WTC11 (cell line): ENCODE measurements at regions not wholly inside any gene's neighbourhood (a gene's known extent, or its start where the extent isn't known, plus 50 kb on each side); places are given as distances from the start of the nearest gene placed in this dataset.

Experiments
- ATAC-seq: fragments of 200-7000 bp; cut with Tn5 transposase; 2 replicates; pipeline ENCODE4 v1.10.0; 2021; ENCODE audit warnings: mild to moderate bottlenecking, moderate library complexity
- CTCF ChIA-PET: fragments of 300-600 bp; sonication (Branson Sonifier 250); formaldehyde crosslinking; loops from one replicate; lab custom pipeline; 2021; ENCODE audit warnings: antibody characterized with exemption; lab: Charles Lee
- POLR2A ChIA-PET: fragments of 350-600 bp; sonication (Branson Sonifier 250); formaldehyde crosslinking; loops from one replicate; lab custom pipeline; 2021; ENCODE audit warnings: antibody characterized with exemption; lab: Charles Lee
- DNase-seq: peaks from one replicate; pipeline ENCODE4 v3.0.0; 2021; ENCODE audit warnings: low spot score
- H3K27ac Mint-ChIP-seq: 2 replicates; pipeline ENCODE4 v1.8.0; 2021; ENCODE audit warnings: mixed read lengths
- H3K27me3 Mint-ChIP-seq: 2 replicates; pipeline ENCODE4 v1.8.0; 2021; ENCODE audit warnings: low read depth, mild to moderate bottlenecking, moderate library complexity, mixed read lengths
- H3K36me3 Mint-ChIP-seq: 2 replicates; pipeline ENCODE4 v1.8.0; 2021; ENCODE audit warnings: mixed read lengths
- H3K4me1 Mint-ChIP-seq: 2 replicates; pipeline ENCODE4 v1.8.0; 2022; ENCODE audit warnings: mixed read lengths
- H3K4me3 Mint-ChIP-seq: 2 replicates; pipeline ENCODE4 v1.8.0; 2021; ENCODE audit warnings: mild to moderate bottlenecking, moderate library complexity, mixed read lengths
- H3K9me3 Mint-ChIP-seq: 2 replicates; pipeline ENCODE4 v1.8.0; 2021; ENCODE audit warnings: mixed read lengths
- AFF4 ChIP-seq: sonication (generic); formaldehyde crosslinking; IDR thresholded peaks from 2 replicates; pipeline ENCODE4 v1.8.1; 2023; ENCODE audit warnings: mild to moderate bottlenecking, missing genetic modification reagents, borderline replicate concordance
- ARID4B ChIP-seq: sonication (generic); formaldehyde crosslinking; IDR thresholded peaks from 2 replicates; pipeline ENCODE4 v1.8.0; 2023; ENCODE audit warnings: missing genetic modification reagents, mild to moderate bottlenecking, borderline replicate concordance
- ATF2 ChIP-seq: sonication (generic); formaldehyde crosslinking; IDR thresholded peaks from 2 replicates; pipeline ENCODE4 v1.8.1; 2022; ENCODE audit warnings: low read depth, missing genetic modification reagents, borderline replicate concordance
- CBFB ChIP-seq: sonication (generic); formaldehyde crosslinking; IDR thresholded peaks from 2 replicates; pipeline ENCODE4 v1.8.1; 2022; ENCODE audit warnings: mild to moderate bottlenecking, low read depth, missing genetic modification reagents
- CTCF ChIP-seq: fragments of 200-600 bp; IDR thresholded peaks from 2 replicates; pipeline ENCODE4 v1.8.0; 2022; ENCODE audit warnings: antibody characterized with exemption
- RELA ChIP-seq: sonication (generic); formaldehyde crosslinking; IDR thresholded peaks from 2 replicates; pipeline ENCODE4 v1.8.1; 2022; ENCODE audit warnings: missing genetic modification reagents, mild to moderate bottlenecking, borderline replicate concordance
- TF ChIP-seq, protein P1 (sequence below): fragments of 250-450 bp; sonication (Bioruptor Pico); IDR thresholded peaks from 2 replicates; pipeline ENCODE4 v1.9.0; 2021; ENCODE audit warnings: mild to moderate bottlenecking

DNA sequence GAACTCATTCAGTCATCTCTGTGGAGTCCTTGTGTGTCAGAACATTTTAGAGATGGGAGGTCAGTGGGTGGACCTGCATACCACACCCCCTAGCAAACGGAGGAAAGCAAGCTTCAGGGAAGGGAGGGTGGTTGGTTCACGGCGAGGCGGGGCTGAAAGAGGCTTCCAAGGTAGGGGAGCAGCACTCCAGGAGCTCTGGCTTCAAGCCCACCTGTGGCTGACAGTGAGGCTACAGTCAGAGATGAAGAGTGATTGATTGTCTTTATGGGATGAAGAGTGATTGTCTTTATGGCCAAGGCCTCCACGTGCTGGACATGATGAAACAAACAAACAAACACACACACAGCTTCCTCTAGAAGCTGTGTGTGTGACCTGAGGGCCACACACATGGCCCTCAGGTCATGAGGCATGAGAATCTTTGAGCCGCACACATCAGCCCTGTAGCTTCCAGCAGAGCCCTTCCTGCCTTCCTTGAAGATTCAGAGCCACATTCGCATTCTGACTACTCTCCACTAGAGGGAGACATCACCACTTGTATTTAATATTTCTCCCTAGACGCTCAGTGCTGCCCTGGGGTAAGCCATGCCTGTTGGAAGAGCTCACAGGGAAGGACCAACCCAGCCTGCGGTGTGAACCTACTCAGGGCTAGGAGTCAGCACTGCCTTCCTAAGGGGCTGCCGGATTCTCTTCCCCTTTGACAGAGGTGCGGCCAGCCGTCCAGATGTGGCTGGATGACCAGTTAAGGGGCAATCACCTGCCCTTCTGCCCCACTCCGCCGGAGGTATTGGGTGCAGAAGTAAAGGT is 54.4 kb upstream of the KCNA1 start:
- H3K4me1 Mint-ChIP-seq: peaks cover 16% of the 10 kb centered on the region
- H3K9me3 Mint-ChIP-seq: no peaks in the 10 kb centered on the region
- ChIA-PET POLR2A (no interaction called here), CTCF (interaction anchor here (0.5 to 3.7 kb wide), 93 partner anchors 10 to 1021 kb away, joined by 3 to 46 read pairs (median 5); partner anchors contain the start of genes AKAP3, DYRK4, KCNA1 and KCNA5)
- H3K27ac Mint-ChIP-seq: 0 out of 2 replicates have a peak overlapping the region, but pooled peaks have one; percentile 11
- peak; percentile 90 for ATAC-seq
- peak; percentile 76 for TF ChIP-seq CTCF
- TF ChIP-seq CBFB (CRISPR knock-in tag): no peak
- no peak for TF ChIP-seq ARID4B
- TF ChIP-seq RELA (CRISPR knock-in tag): no peak
- no peaks in the 10 kb centered on the region for H3K36me3 Mint-ChIP-seq
- no peak overlapping the region for H3K4me3 Mint-ChIP-seq
- peaks cover 23% of the 10 kb centered on the region for H3K27me3 Mint-ChIP-seq
- peak; percentile 72 for DNase-seq

DNA sequence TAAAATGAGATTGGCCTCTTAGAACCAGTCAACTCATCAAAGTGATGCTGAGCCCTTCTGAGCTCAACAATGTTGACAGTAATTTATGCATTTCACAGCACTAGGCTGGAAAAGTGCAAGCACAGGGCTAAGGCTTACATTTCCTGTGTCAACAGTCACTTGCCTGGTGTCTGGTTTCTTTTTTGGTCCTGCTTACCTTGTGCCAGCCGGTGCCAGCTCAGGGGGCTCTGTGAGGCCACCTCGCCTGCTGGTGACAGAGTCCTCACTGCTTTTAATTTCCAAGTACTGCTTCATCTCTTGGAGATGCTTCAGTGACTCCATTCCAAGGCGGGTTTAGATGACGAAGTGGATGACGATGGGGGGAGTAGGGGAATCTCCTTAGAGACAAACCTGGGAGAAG is 53.1 kb upstream of the KCNA1 start:
- ChIA-PET CTCF (interaction anchor here (0.6 to 3.7 kb wide), 14 partner anchors 9 to 227 kb away, joined by 3 to 46 read pairs (median 8); partner anchors contain the start of gene KCNA1), POLR2A (no interaction called here)
- peaks cover 16% of the 10 kb centered on the region for H3K4me1 Mint-ChIP-seq
- TF ChIP-seq ATF2 (CRISPR knock-in tag) (no peak), AFF4 (CRISPR knock-in tag) (no peak)
- TF ChIP-seq, protein P1, sequence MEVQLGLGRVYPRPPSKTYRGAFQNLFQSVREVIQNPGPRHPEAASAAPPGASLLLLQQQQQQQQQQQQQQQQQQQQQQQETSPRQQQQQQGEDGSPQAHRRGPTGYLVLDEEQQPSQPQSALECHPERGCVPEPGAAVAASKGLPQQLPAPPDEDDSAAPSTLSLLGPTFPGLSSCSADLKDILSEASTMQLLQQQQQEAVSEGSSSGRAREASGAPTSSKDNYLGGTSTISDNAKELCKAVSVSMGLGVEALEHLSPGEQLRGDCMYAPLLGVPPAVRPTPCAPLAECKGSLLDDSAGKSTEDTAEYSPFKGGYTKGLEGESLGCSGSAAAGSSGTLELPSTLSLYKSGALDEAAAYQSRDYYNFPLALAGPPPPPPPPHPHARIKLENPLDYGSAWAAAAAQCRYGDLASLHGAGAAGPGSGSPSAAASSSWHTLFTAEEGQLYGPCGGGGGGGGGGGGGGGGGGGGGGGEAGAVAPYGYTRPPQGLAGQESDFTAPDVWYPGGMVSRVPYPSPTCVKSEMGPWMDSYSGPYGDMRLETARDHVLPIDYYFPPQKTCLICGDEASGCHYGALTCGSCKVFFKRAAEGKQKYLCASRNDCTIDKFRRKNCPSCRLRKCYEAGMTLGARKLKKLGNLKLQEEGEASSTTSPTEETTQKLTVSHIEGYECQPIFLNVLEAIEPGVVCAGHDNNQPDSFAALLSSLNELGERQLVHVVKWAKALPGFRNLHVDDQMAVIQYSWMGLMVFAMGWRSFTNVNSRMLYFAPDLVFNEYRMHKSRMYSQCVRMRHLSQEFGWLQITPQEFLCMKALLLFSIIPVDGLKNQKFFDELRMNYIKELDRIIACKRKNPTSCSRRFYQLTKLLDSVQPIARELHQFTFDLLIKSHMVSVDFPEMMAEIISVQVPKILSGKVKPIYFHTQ (CRISPR knock-in tag): no peak
- peaks cover 31% of the 10 kb centered on the region for H3K27me3 Mint-ChIP-seq
- DNase-seq (no peak), ATAC-seq (no peak)
- H3K4me3 Mint-ChIP-seq: no peak overlapping the region
- H3K27ac Mint-ChIP-seq: no peak overlapping the region
- H3K36me3 Mint-ChIP-seq: no peaks in the 10 kb centered on the region
- no peaks in the 10 kb centered on the region for H3K9me3 Mint-ChIP-seq
